Ishikawa (cell line): ENCODE measurements at regions not wholly inside any gene's neighbourhood (a gene's known extent, or its start where the extent isn't known, plus 50 kb on each side); places are given as distances from the start of the nearest gene placed in this dataset.

Experiments
- CEBPB ChIP-seq: IDR thresholded peaks from 2 replicates; pipeline ENCODE4 v1.6.1; 2012
- CREB1 ChIP-seq: IDR thresholded peaks from 2 replicates; pipeline ENCODE4 v1.6.1; 2012; ENCODE audit warnings: low read depth
- EGR1 ChIP-seq: IDR thresholded peaks from 2 replicates; pipeline ENCODE4 v1.6.1; 2012
- EP300 ChIP-seq: IDR thresholded peaks from 2 replicates; pipeline ENCODE4 v1.6.1; 2012; ENCODE audit warnings: borderline replicate concordance
- FOXM1 ChIP-seq: IDR thresholded peaks from 2 replicates; pipeline ENCODE4 v1.6.1; 2012; ENCODE audit warnings: low read depth, borderline replicate concordance
- MAX ChIP-seq: IDR thresholded peaks from 2 replicates; pipeline ENCODE4 v1.6.1; 2012
- NFIC ChIP-seq: IDR thresholded peaks from 2 replicates; pipeline ENCODE4 v1.6.1; 2012
- RAD21 ChIP-seq: IDR thresholded peaks from 2 replicates; pipeline ENCODE4 v1.6.1; 2012; ENCODE audit warnings: low read depth
- REST ChIP-seq: IDR thresholded peaks from 2 replicates; pipeline ENCODE4 v1.6.1; 2012; ENCODE audit warnings: low read depth, mild to moderate bottlenecking
- TAF1 ChIP-seq: IDR thresholded peaks from 2 replicates; pipeline ENCODE4 v1.6.1; 2012; ENCODE audit warnings: low read depth, mild to moderate bottlenecking
- TCF12 ChIP-seq: IDR thresholded peaks from 2 replicates; pipeline ENCODE4 v1.6.1; 2012; ENCODE audit warnings: low read depth
- TEAD4 ChIP-seq: IDR thresholded peaks from 2 replicates; pipeline ENCODE4 v1.6.1; 2012
- USF1 ChIP-seq: IDR thresholded peaks from 2 replicates; pipeline ENCODE4 v1.6.1; 2012
- YY1 ChIP-seq: IDR thresholded peaks from 2 replicates; pipeline ENCODE4 v1.6.1; 2012; ENCODE audit warnings: low read depth
- ZBTB7A ChIP-seq: IDR thresholded peaks from 2 replicates; pipeline ENCODE4 v1.6.1; 2012; ENCODE audit warnings: low read depth

GRCh38 chr2:162964513-162964912 is 125.9 kb upstream of the KCNH7 start:
- TF ChIP-seq EP300: no peak
- no peak for TF ChIP-seq USF1
- TF ChIP-seq YY1: no peak
- TF ChIP-seq TCF12: no peak
- no peak for TF ChIP-seq NFIC
- no peak for TF ChIP-seq ZBTB7A
- no peak for TF ChIP-seq EGR1
- no peak for TF ChIP-seq FOXM1
- no peak for TF ChIP-seq TEAD4
- TF ChIP-seq CEBPB: no peak
- TF ChIP-seq REST: no peak
- no peak for TF ChIP-seq TAF1
- no peak for TF ChIP-seq CREB1
- TF ChIP-seq MAX: no peak
- no peak for TF ChIP-seq RAD21

GRCh38 chr2:162963156-162963555 is 124.6 kb upstream of the KCNH7 start:
- TF ChIP-seq REST: no peak
- TF ChIP-seq TAF1: no peak
- TF ChIP-seq USF1: no peak
- no peak for TF ChIP-seq YY1
- no peak for TF ChIP-seq TCF12
- no peak for TF ChIP-seq CEBPB
- TF ChIP-seq ZBTB7A: no peak
- TF ChIP-seq EGR1: no peak
- no peak for TF ChIP-seq FOXM1
- TF ChIP-seq TEAD4: no peak
- no peak for TF ChIP-seq RAD21
- no peak for TF ChIP-seq MAX
- no peak for TF ChIP-seq EP300
- no peak for TF ChIP-seq NFIC

GRCh38 chr2:162945785-162946184 is 107.2 kb upstream of the KCNH7 start:
- TF ChIP-seq RAD21: no peak
- no peak for TF ChIP-seq TAF1
- no peak for TF ChIP-seq USF1
- no peak for TF ChIP-seq NFIC
- no peak for TF ChIP-seq FOXM1
- no peak for TF ChIP-seq ZBTB7A

- TF ChIP-seq REST: no peak
- no peak for TF ChIP-seq MAX
- no peak for TF ChIP-seq EGR1
- no peak for TF ChIP-seq YY1
- TF ChIP-seq USF1: no peak
- TF ChIP-seq TEAD4: no peak
- no peak for TF ChIP-seq NFIC
- no peak for TF ChIP-seq EP300
- no peak for TF ChIP-seq CEBPB
- no peak for TF ChIP-seq ZBTB7A
These were observed 99.8 kb upstream of the KCNH7 start for GRCh38 chr2:162938387-162938786.
